HepG2 (cell line): ENCODE measurements at regions not wholly inside any gene's neighbourhood (a gene's known extent, or its start where the extent isn't known, plus 50 kb on each side); places are given as distances from the start of the nearest gene placed in this dataset.

ENCODE experiments used
- ATAC-seq: fragments of 200-7000 bp; cut with Tn5 transposase; 3 replicates; pipeline ENCODE4 v1.9.1; 2020; ENCODE audit warnings: mild to moderate bottlenecking, moderate library complexity
- BruUV-seq: library from RNA; stranded (reverse); fragments of 400-500 nt; replicated peaks from 2 replicates; lab custom pipeline; 2021; lab: Mats Ljungman, UMichigan
- CTCF ChIA-PET: fragments of 300-600 bp; formaldehyde crosslinking; extraction: SDS; loops from one replicate; lab custom pipeline; 2021; ENCODE audit warnings: low total read pairs, inconsistent platforms, low intra/inter-chr PET ratio; lab: Yijun Ruan, JAX
- POLR2A ChIA-PET: fragments of 350-600 bp; sonication (Branson Sonifier 250); formaldehyde crosslinking; loops from one replicate; lab custom pipeline; 2020; ENCODE audit warnings: antibody characterized with exemption, inconsistent platforms; lab: Yijun Ruan, JAX
- DNase-seq: peaks from one replicate; pipeline ENCODE4 v3.0.0-alpha.2; 2015; ENCODE audit warnings: low spot score
- FAIRE-seq: peaks from 3 replicates; lab custom pipeline; 2011; peaks lifted over from hg19 to GRCh38; lab: Jason Lieb, UNC
- H2AFZ ChIP-seq: one replicate; pipeline ENCODE4 v1.6.1; 2011; ENCODE audit warnings: low read length, inconsistent platforms
- H3K27ac ChIP-seq: fragments of 300-600 bp; 3 replicates; pipeline ENCODE4 v1.8.0; 2011; ENCODE audit warnings: mixed run types, mild to moderate bottlenecking, mixed read lengths, low read length, inconsistent platforms; ENCODE audit not compliant: insufficient read depth; ENCODE audit errors: extremely low read length
- H3K27me3 ChIP-seq, 2 experiments: fragments of 200-600 bp in 1 of 2; 2 replicates in 1 of 2; 3 replicates in 1 of 2; pipeline versions ENCODE4 v1.6.0 to v1.8.0; 2011; ENCODE audit warnings: low read length in 2 of 2, mild to moderate bottlenecking in 2 of 2, moderate library complexity in 2 of 2, inconsistent platforms in 1 of 2; ENCODE audit not compliant: insufficient read depth in 2 of 2, control insufficient read depth in 1 of 2
- H3K36me3 ChIP-seq, 2 experiments: fragments of 200-600 bp in 1 of 2; replicated peaks in 1 of 2; 2 replicates in 1 of 2; 3 replicates in 1 of 2; pipeline versions ENCODE4 v1.5.1 to v1.8.0; 2011; ENCODE audit warnings: low read length in 2 of 2, inconsistent platforms in 1 of 2; ENCODE audit not compliant: insufficient read depth in 2 of 2, control insufficient read depth in 1 of 2
- H3K4me1 ChIP-seq: 2 replicates; pipeline ENCODE4 v1.5.1; 2012; ENCODE audit warnings: low read length, inconsistent platforms; ENCODE audit not compliant: insufficient read depth
- H3K4me2 ChIP-seq: 2 replicates; pipeline ENCODE4 v1.6.0; 2011; ENCODE audit warnings: low read depth, low read length, inconsistent platforms
- H3K4me3 ChIP-seq, 3 experiments: fragments of 200-600 bp in 1 of 3; sonication (generic), shearing (Covaris generic) in 1 of 3; replicated peaks in 1 of 3; 2 replicates each; pipeline ENCODE4 v1.5.1; 2011 to 2016; ENCODE audit warnings: low read length in 3 of 3, inconsistent platforms in 2 of 3, low read depth in 2 of 3, mild to moderate bottlenecking in 2 of 3, control low read depth in 1 of 3, mixed read lengths in 1 of 3; ENCODE audit not compliant: insufficient read depth in 1 of 3
- H3K79me2 ChIP-seq: one replicate; pipeline ENCODE4 v1.6.1; 2011; ENCODE audit warnings: low read length, inconsistent platforms; ENCODE audit not compliant: insufficient read depth
- H3K9ac ChIP-seq: 2 replicates; pipeline ENCODE4 v1.6.0; 2011; ENCODE audit warnings: mild to moderate bottlenecking, low read depth, low read length, inconsistent platforms; ENCODE audit not compliant: insufficient read depth
- H3K9me3 ChIP-seq: 2 replicates; pipeline ENCODE4 v1.5.1; 2012; ENCODE audit warnings: mild to moderate bottlenecking, low read length
- H4K20me1 ChIP-seq: 2 replicates; pipeline ENCODE4 v1.6.0; 2011; ENCODE audit warnings: inconsistent platforms, mild to moderate bottlenecking, low read length, moderate library complexity; ENCODE audit not compliant: insufficient read depth
- MIER2 ChIP-seq: IDR thresholded peaks from 2 replicates; pipeline ENCODE4 v1.6.1; 2016; ENCODE audit warnings: missing biosample characterization, missing genetic modification reagents
- ZBTB20 ChIP-seq: sonication (generic); formaldehyde crosslinking; IDR thresholded peaks from 2 replicates; pipeline ENCODE4 v1.8.1; 2023; ENCODE audit warnings: missing genetic modification reagents, low read depth, mild to moderate bottlenecking, borderline replicate concordance
- ZNF10 ChIP-seq: sonication (generic); formaldehyde crosslinking; IDR thresholded peaks from 2 replicates; pipeline ENCODE4 v1.4.0; 2020; ENCODE audit warnings: mild to moderate bottlenecking, low read depth, missing genetic modification reagents, borderline replicate concordance
- WGBS: methylation state at CpG from one replicate; pipeline ENCODE4 v1.1.6; 2017; ENCODE audit warnings: low lambda C conversion rate; 5-methylcytosine and 5-hydroxymethylcytosine counted together
- in situ Hi-C: cut with HindIII; loops from 2 replicates; pipeline ENCODE4 v1.10.0; 2017; ENCODE audit warnings: low pct_unique_long_range_greater_than_20kb; ENCODE audit not compliant: extremely low pct_ligation_motif_present
- intact Hi-C: fragments of 100-400 bp; cut with micrococcal nuclease; formaldehyde crosslinking; loops from one replicate; pipeline ENCODE4 v1.10.0; 2022; ENCODE audit not compliant: unreplicated experiment
- TF ChIP-seq, protein P1 (sequence below): sonication (generic); formaldehyde crosslinking; IDR thresholded peaks from 2 replicates; pipeline ENCODE4 v1.5.1; 2020; ENCODE audit warnings: mild to moderate bottlenecking, missing genetic modification reagents, moderate library complexity
- TF ChIP-seq, protein P2 (sequence below), 2 experiments: IDR thresholded peaks; 2 replicates each; pipeline ENCODE4 v1.6.1; 2011 to 2012; ENCODE audit warnings: low read length in 2 of 2, borderline replicate concordance in 1 of 2, low read depth in 1 of 2, mild to moderate bottlenecking in 1 of 2, moderate library complexity in 1 of 2

DNA sequence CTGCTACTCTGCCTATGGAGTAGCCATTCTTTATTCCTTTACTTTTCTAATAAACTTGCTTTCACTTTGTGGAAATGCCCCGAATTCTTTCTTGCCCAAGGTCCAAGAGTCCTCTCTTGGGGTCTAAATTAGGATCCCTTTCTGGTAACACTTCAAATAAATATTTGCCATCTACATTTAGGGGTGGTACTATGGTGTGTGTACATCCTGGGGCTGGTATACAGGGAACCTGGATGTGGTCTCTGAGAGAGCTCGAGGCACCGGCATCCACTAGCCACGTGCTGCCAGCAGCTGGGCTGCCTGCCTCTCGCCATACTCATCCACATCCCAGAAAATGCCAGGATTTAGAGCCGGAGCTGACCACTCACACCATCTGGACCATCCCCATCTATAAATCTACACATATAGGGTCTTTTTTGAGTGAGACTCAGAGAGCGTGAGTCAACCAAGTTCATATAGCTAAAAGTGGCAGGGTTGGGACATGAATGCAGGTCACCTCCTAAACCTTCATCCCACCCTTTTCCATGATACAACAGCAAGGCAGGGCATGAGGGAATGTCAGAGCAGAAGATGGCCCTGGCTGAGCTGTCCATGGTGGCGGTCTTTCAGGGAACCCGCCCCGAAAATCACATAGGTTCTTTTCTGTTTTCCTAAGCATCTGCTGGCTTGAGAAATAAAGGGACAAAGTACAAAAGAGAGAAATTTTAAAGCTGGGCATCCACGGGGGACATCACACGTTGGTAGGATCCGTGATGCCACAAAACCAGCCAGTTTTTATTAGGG is 76.6 kb upstream of the F3 start:
- FAIRE-seq = no peak
- peak; percentile 58 for ATAC-seq
- intact Hi-C loops = no loop called here

More for the DNA sequence above, 76.6 kb upstream of the F3 start:
- Histone ChIP-seq H3K4me2 (peak overlapping the region; percentile 42), H3K9me3 (no peaks in the 10 kb centered on the region)
- peak; percentile 29 for DNase-seq
- TF ChIP-seq, protein P1, sequence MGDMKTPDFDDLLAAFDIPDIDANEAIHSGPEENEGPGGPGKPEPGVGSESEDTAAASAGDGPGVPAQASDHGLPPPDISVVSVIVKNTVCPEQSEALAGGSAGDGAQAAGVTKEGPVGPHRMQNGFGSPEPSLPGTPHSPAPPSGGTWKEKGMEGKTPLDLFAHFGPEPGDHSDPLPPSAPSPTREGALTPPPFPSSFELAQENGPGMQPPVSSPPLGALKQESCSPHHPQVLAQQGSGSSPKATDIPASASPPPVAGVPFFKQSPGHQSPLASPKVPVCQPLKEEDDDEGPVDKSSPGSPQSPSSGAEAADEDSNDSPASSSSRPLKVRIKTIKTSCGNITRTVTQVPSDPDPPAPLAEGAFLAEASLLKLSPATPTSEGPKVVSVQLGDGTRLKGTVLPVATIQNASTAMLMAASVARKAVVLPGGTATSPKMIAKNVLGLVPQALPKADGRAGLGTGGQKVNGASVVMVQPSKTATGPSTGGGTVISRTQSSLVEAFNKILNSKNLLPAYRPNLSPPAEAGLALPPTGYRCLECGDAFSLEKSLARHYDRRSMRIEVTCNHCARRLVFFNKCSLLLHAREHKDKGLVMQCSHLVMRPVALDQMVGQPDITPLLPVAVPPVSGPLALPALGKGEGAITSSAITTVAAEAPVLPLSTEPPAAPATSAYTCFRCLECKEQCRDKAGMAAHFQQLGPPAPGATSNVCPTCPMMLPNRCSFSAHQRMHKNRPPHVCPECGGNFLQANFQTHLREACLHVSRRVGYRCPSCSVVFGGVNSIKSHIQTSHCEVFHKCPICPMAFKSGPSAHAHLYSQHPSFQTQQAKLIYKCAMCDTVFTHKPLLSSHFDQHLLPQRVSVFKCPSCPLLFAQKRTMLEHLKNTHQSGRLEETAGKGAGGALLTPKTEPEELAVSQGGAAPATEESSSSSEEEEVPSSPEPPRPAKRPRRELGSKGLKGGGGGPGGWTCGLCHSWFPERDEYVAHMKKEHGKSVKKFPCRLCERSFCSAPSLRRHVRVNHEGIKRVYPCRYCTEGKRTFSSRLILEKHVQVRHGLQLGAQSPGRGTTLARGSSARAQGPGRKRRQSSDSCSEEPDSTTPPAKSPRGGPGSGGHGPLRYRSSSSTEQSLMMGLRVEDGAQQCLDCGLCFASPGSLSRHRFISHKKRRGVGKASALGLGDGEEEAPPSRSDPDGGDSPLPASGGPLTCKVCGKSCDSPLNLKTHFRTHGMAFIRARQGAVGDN (CRISPR knock-in tag) = peak; percentile 42
- TF ChIP-seq, protein P2, sequence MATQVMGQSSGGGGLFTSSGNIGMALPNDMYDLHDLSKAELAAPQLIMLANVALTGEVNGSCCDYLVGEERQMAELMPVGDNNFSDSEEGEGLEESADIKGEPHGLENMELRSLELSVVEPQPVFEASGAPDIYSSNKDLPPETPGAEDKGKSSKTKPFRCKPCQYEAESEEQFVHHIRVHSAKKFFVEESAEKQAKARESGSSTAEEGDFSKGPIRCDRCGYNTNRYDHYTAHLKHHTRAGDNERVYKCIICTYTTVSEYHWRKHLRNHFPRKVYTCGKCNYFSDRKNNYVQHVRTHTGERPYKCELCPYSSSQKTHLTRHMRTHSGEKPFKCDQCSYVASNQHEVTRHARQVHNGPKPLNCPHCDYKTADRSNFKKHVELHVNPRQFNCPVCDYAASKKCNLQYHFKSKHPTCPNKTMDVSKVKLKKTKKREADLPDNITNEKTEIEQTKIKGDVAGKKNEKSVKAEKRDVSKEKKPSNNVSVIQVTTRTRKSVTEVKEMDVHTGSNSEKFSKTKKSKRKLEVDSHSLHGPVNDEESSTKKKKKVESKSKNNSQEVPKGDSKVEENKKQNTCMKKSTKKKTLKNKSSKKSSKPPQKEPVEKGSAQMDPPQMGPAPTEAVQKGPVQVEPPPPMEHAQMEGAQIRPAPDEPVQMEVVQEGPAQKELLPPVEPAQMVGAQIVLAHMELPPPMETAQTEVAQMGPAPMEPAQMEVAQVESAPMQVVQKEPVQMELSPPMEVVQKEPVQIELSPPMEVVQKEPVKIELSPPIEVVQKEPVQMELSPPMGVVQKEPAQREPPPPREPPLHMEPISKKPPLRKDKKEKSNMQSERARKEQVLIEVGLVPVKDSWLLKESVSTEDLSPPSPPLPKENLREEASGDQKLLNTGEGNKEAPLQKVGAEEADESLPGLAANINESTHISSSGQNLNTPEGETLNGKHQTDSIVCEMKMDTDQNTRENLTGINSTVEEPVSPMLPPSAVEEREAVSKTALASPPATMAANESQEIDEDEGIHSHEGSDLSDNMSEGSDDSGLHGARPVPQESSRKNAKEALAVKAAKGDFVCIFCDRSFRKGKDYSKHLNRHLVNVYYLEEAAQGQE (IDR thresholded peaks at IDR 0.05; ENCODE audit: borderline replicate concordance in 1 of 2, low read depth in 1 of 2, low read length in 2 of 2) = peak; percentile 50 to 91
- TF ChIP-seq MIER2 (CRISPR knock-in tag) (peak; percentile 91), ZNF10 (CRISPR knock-in tag) (no peak), ZBTB20 (CRISPR knock-in tag) (0 out of 2 replicates have a peak, but pooled peaks have one; percentile 55)
- TF ChIP-seq, all 625 proteins: peak for 4
- Histone ChIP-seq H3K27me3 (peaks cover 2 to 6% of the 10 kb centered on the region in 2 experiments; a peak in 4 of 5 replicates), H3K4me3 (no peak overlapping the region), H3K36me3 (no peaks in the 10 kb centered on the region), H3K27ac (no peak overlapping the region), H3K4me1 (peaks cover 33% of the 10 kb centered on the region), H3K9ac (no peak overlapping the region), H3K79me2 (no peaks in the 10 kb centered on the region), H4K20me1 (no peaks in the 10 kb centered on the region), H2AFZ (no peak overlapping the region)
- ChIA-PET POLR2A (no interaction called here), CTCF (no interaction called here)
- no TSS peak for BruUV-seq
- WGBS = 44% methylated on average over 13 of the region's 13 CpGs
- in situ Hi-C loops = no loop called here
